Activated CD4-positive, alpha-beta T cell treated with anti-CD3 and anti-CD28 coated beads, Interleukin-2, amount 10 ng/mL, durations not matched to agents 7 days and 5 days (primary cell): ENCODE measurements at regions not wholly inside any gene's neighbourhood (a gene's known extent, or its start where the extent isn't known, plus 50 kb on each side); places are given as distances from the start of the nearest gene placed in this dataset.

ENCODE experiments used
- CTCF ChIA-PET: fragments of 350-600 bp; sonication (Branson Sonifier 250); formaldehyde crosslinking; loops from one replicate; lab custom pipeline; 2021; ENCODE audit warnings: antibody characterized with exemption; lab: Charles Lee
- POLR2A ChIA-PET: fragments of 350-600 bp; sonication (Branson Sonifier 250); formaldehyde crosslinking; loops from one replicate; lab custom pipeline; 2021; ENCODE audit warnings: antibody characterized with exemption; lab: Charles Lee
- DNase-seq: peaks from one replicate; pipeline ENCODE4 v3.0.0-alpha.2; 2020
- H3K27ac Mint-ChIP-seq: one replicate; pipeline ENCODE4 v1.8.0; 2021; ENCODE audit warnings: mild to moderate bottlenecking, moderate library complexity, mixed read lengths
- H3K27me3 Mint-ChIP-seq: one replicate; pipeline ENCODE4 v1.8.0; 2021; ENCODE audit warnings: mixed read lengths
- H3K36me3 Mint-ChIP-seq: one replicate; pipeline ENCODE4 v1.8.0; 2021; ENCODE audit warnings: low read depth, mixed read lengths
- H3K4me1 Mint-ChIP-seq: one replicate; pipeline ENCODE4 v1.8.0; 2021; ENCODE audit warnings: mixed read lengths
- H3K4me3 Mint-ChIP-seq: one replicate; pipeline ENCODE4 v1.8.0; 2021; ENCODE audit warnings: mild to moderate bottlenecking, moderate library complexity, mixed read lengths
- H3K9me3 Mint-ChIP-seq: one replicate; pipeline ENCODE4 v1.8.0; 2021; ENCODE audit warnings: mixed read lengths

GRCh38 chr10:129388435-129388834 lies 78.6 kb upstream of the MGMT start:
- no peaks in the 10 kb centered on the region for H3K4me1 Mint-ChIP-seq
- peaks cover 2% of the 10 kb centered on the region for H3K27me3 Mint-ChIP-seq
- no peaks in the 10 kb centered on the region for H3K36me3 Mint-ChIP-seq
- DNase-seq = no peak
- ChIA-PET POLR2A (no interaction called here), CTCF (no interaction called here)
- no peak overlapping the region for H3K4me3 Mint-ChIP-seq
- H3K27ac Mint-ChIP-seq = no peak overlapping the region
- no peaks in the 10 kb centered on the region for H3K9me3 Mint-ChIP-seq

GRCh38 chr10:129389194-129389593 lies 77.8 kb upstream of the MGMT start:
- Mint-ChIP-seq H3K4me3 (no peak overlapping the region), H3K9me3 (no peaks in the 10 kb centered on the region), H3K27ac (no peak overlapping the region), H3K27me3 (peaks cover 2% of the 10 kb centered on the region), H3K4me1 (no peaks in the 10 kb centered on the region), H3K36me3 (no peaks in the 10 kb centered on the region)
- CTCF ChIA-PET = no interaction called here
- POLR2A ChIA-PET = no interaction called here
- no peak for DNase-seq

- Mint-ChIP-seq H3K36me3 (no peaks in the 10 kb centered on the region), H3K27me3 (peaks cover 2% of the 10 kb centered on the region)
- CTCF ChIA-PET = no interaction called here
Measured at GRCh38 chr10:129390147-129390546, 76.9 kb upstream of the MGMT start.

GRCh38 chr10:129390726-129391125 lies 76.3 kb upstream of the MGMT start:
- ChIA-PET POLR2A (no interaction called here), CTCF (no interaction called here)
- no peaks in the 10 kb centered on the region for H3K9me3 Mint-ChIP-seq
- H3K36me3 Mint-ChIP-seq = no peaks in the 10 kb centered on the region
- H3K27ac Mint-ChIP-seq = no peak overlapping the region
- H3K4me1 Mint-ChIP-seq = no peaks in the 10 kb centered on the region
- H3K4me3 Mint-ChIP-seq = no peak overlapping the region
- no peak for DNase-seq
- no peaks in the 10 kb centered on the region for H3K27me3 Mint-ChIP-seq

More at GRCh38 chr10:129390147-129390546, 76.9 kb upstream of the MGMT start:
- POLR2A ChIA-PET = no interaction called here
- H3K27ac Mint-ChIP-seq = no peak overlapping the region
- DNase-seq = no peak
- H3K4me3 Mint-ChIP-seq = no peak overlapping the region
- H3K9me3 Mint-ChIP-seq = no peaks in the 10 kb centered on the region
- no peaks in the 10 kb centered on the region for H3K4me1 Mint-ChIP-seq

- H3K27me3 Mint-ChIP-seq = no peaks in the 10 kb centered on the region
Measured at GRCh38 chr10:129391464-129391863, 75.6 kb upstream of the MGMT start.

GRCh38 chr10:129392855-129393254 lies 74.2 kb upstream of the MGMT start:
- no peak overlapping the region for H3K27ac Mint-ChIP-seq
- DNase-seq = no peak
- H3K4me1 Mint-ChIP-seq = no peaks in the 10 kb centered on the region
- no peaks in the 10 kb centered on the region for H3K9me3 Mint-ChIP-seq
- ChIA-PET CTCF (no interaction called here), POLR2A (no interaction called here)
- H3K27me3 Mint-ChIP-seq = no peaks in the 10 kb centered on the region
- H3K36me3 Mint-ChIP-seq = no peaks in the 10 kb centered on the region
- no peak overlapping the region for H3K4me3 Mint-ChIP-seq

More at GRCh38 chr10:129391464-129391863, 75.6 kb upstream of the MGMT start:
- no peak for DNase-seq
- POLR2A ChIA-PET = no interaction called here
- H3K36me3 Mint-ChIP-seq = no peaks in the 10 kb centered on the region
- no peak overlapping the region for H3K27ac Mint-ChIP-seq
- H3K4me1 Mint-ChIP-seq = no peaks in the 10 kb centered on the region
- H3K4me3 Mint-ChIP-seq = no peak overlapping the region
- CTCF ChIA-PET = no interaction called here
- H3K9me3 Mint-ChIP-seq = no peaks in the 10 kb centered on the region

- H3K27me3 Mint-ChIP-seq = no peaks in the 10 kb centered on the region
- no peak overlapping the region for H3K4me3 Mint-ChIP-seq
- no peaks in the 10 kb centered on the region for H3K36me3 Mint-ChIP-seq
- CTCF ChIA-PET = no interaction called here
- H3K27ac Mint-ChIP-seq = no peak overlapping the region
- DNase-seq = no peak
- H3K4me1 Mint-ChIP-seq = no peaks in the 10 kb centered on the region
- POLR2A ChIA-PET = no interaction called here
- H3K9me3 Mint-ChIP-seq = no peaks in the 10 kb centered on the region
Measured at GRCh38 chr10:129393812-129394211, 73.2 kb upstream of the MGMT start.

GRCh38 chr10:129394518-129395328 lies 72.3 kb upstream of the MGMT start:
- Mint-ChIP-seq H3K9me3 (no peaks in the 10 kb centered on the region), H3K36me3 (no peaks in the 10 kb centered on the region), H3K27ac (no peak overlapping the region), H3K4me1 (no peaks in the 10 kb centered on the region), H3K4me3 (no peak overlapping the region), H3K27me3 (no peaks in the 10 kb centered on the region)
- DNase-seq = no peak
- ChIA-PET POLR2A (no interaction called here), CTCF (no interaction called here)

GRCh38 chr10:129396021-129396722 lies 70.9 kb upstream of the MGMT start:
- no peaks in the 10 kb centered on the region for H3K27me3 Mint-ChIP-seq
- POLR2A ChIA-PET = no interaction called here
- H3K4me1 Mint-ChIP-seq = no peaks in the 10 kb centered on the region
- CTCF ChIA-PET = no interaction called here
- H3K4me3 Mint-ChIP-seq = no peak overlapping the region
- no peaks in the 10 kb centered on the region for H3K36me3 Mint-ChIP-seq
- no peak overlapping the region for H3K27ac Mint-ChIP-seq
- no peak for DNase-seq
- no peaks in the 10 kb centered on the region for H3K9me3 Mint-ChIP-seq

- no peak overlapping the region for H3K4me3 Mint-ChIP-seq
- H3K9me3 Mint-ChIP-seq = no peaks in the 10 kb centered on the region
- H3K27ac Mint-ChIP-seq = no peak overlapping the region
- DNase-seq = no peak
- ChIA-PET CTCF (no interaction called here), POLR2A (interaction anchor here (0.6 kb wide), 1 partner anchor 13 kb away, joined by 3 read pairs; no protein-coding TSS in a partner anchor)
- H3K4me1 Mint-ChIP-seq = no peaks in the 10 kb centered on the region
- H3K36me3 Mint-ChIP-seq = no peaks in the 10 kb centered on the region
- H3K27me3 Mint-ChIP-seq = no peaks in the 10 kb centered on the region
Measured at GRCh38 chr10:129397198-129397974, 69.7 kb upstream of the MGMT start.

- no peaks in the 10 kb centered on the region for H3K4me1 Mint-ChIP-seq
- H3K27me3 Mint-ChIP-seq = no peaks in the 10 kb centered on the region
- H3K4me3 Mint-ChIP-seq = no peak overlapping the region
- CTCF ChIA-PET = no interaction called here
- no peak overlapping the region for H3K27ac Mint-ChIP-seq
- no peaks in the 10 kb centered on the region for H3K9me3 Mint-ChIP-seq
- no peak for DNase-seq
- H3K36me3 Mint-ChIP-seq = no peaks in the 10 kb centered on the region
- POLR2A ChIA-PET = no interaction called here
Measured at GRCh38 chr10:129398711-129399141, 68.3 kb upstream of the MGMT start.

- ChIA-PET CTCF (no interaction called here), POLR2A (no interaction called here)
- Mint-ChIP-seq H3K36me3 (no peaks in the 10 kb centered on the region), H3K4me1 (no peaks in the 10 kb centered on the region), H3K27ac (no peak overlapping the region), H3K27me3 (no peaks in the 10 kb centered on the region), H3K4me3 (no peak overlapping the region), H3K9me3 (no peaks in the 10 kb centered on the region)
- no peak for DNase-seq
Measured at GRCh38 chr10:129400426-129400825, 66.6 kb upstream of the MGMT start.

- POLR2A ChIA-PET = no interaction called here
- Mint-ChIP-seq H3K9me3 (no peaks in the 10 kb centered on the region), H3K4me1 (no peaks in the 10 kb centered on the region), H3K27me3 (no peaks in the 10 kb centered on the region), H3K27ac (no peak overlapping the region), H3K4me3 (no peak overlapping the region), H3K36me3 (no peaks in the 10 kb centered on the region)
- DNase-seq = no peak
- CTCF ChIA-PET = interaction anchor here (0.6 kb wide), 1 partner anchor 33 kb away, joined by 3 read pairs; no protein-coding TSS in a partner anchor
Measured at GRCh38 chr10:129402459-129402858, 64.6 kb upstream of the MGMT start.
